Immature natural killer cell (primary cell): ENCODE measurements at regions not wholly inside any gene's neighbourhood (a gene's known extent, or its start where the extent isn't known, plus 50 kb on each side); places are given as distances from the start of the nearest gene placed in this dataset.

Experiments
- DNase-seq, 3 donors: peaks; one replicate each; pipeline ENCODE4 v3.0.0; 2022; ENCODE audit warnings: mixed read lengths in 1 of 3
- H3K27ac Mint-ChIP-seq, 6 donors: one replicate each; pipeline ENCODE4 v1.8.0; 2020; ENCODE audit warnings: mixed read lengths in 6 of 6, mild to moderate bottlenecking in 5 of 6, inconsistent platforms in 4 of 6, moderate library complexity in 3 of 6
- H3K27me3 Mint-ChIP-seq, 3 donors: one replicate each; pipeline ENCODE4 v1.8.0; 2020 to 2021; ENCODE audit warnings: low read depth in 3 of 3, mild to moderate bottlenecking in 3 of 3, mixed read lengths in 3 of 3, moderate library complexity in 3 of 3, inconsistent platforms in 1 of 3
- H3K36me3 Mint-ChIP-seq, 3 donors: one replicate each; pipeline ENCODE4 v1.8.0; 2020; ENCODE audit warnings: mixed read lengths in 3 of 3, inconsistent platforms in 2 of 3, mild to moderate bottlenecking in 2 of 3
- H3K4me1 Mint-ChIP-seq, 2 donors: one replicate each; pipeline ENCODE4 v1.8.0; 2020; ENCODE audit warnings: inconsistent platforms in 2 of 2, mild to moderate bottlenecking in 2 of 2, mixed read lengths in 2 of 2, moderate library complexity in 1 of 2
- H3K4me3 Mint-ChIP-seq, 5 donors: one replicate each; pipeline ENCODE4 v1.8.0; 2020; ENCODE audit warnings: mild to moderate bottlenecking in 5 of 5, mixed read lengths in 5 of 5, inconsistent platforms in 3 of 5, moderate library complexity in 3 of 5
- H3K9me3 Mint-ChIP-seq, 6 donors: one replicate each; pipeline ENCODE4 v1.8.0; 2020; ENCODE audit warnings: mild to moderate bottlenecking in 6 of 6, mixed read lengths in 6 of 6, inconsistent platforms in 4 of 6, moderate library complexity in 3 of 6

GRCh38 chr11:106344394-106344793 is 266.9 kb downstream of the AASDHPPT start:
- no peaks in the 10 kb centered on the region for H3K4me1 Mint-ChIP-seq
- H3K9me3 Mint-ChIP-seq: peaks cover 4 to 35% (median 12%) of the 10 kb centered on the region in 6 donors
- no peak overlapping the region for H3K27ac Mint-ChIP-seq
- H3K4me3 Mint-ChIP-seq: no peak overlapping the region
- H3K27me3 Mint-ChIP-seq: no peaks in the 10 kb centered on the region
- DNase-seq: no peak
- no peaks in the 10 kb centered on the region for H3K36me3 Mint-ChIP-seq

GRCh38 chr11:106344966-106345365 is 267.5 kb downstream of the AASDHPPT start:
- Mint-ChIP-seq H3K36me3 (no peaks in the 10 kb centered on the region), H3K9me3 (peaks cover 4 to 35% (median 14%) of the 10 kb centered on the region in 6 donors), H3K27me3 (no peaks in the 10 kb centered on the region), H3K27ac (no peak overlapping the region), H3K4me3 (no peak overlapping the region), H3K4me1 (no peaks in the 10 kb centered on the region)
- DNase-seq: no peak

- Mint-ChIP-seq H3K27me3 (peaks cover 0 to 1% (median 0%) of the 10 kb centered on the region in 3 donors), H3K4me3 (no peak overlapping the region), H3K9me3 (peaks cover 4 to 45% (median 8%) of the 10 kb centered on the region in 6 donors), H3K4me1 (no peaks in the 10 kb centered on the region), H3K36me3 (no peaks in the 10 kb centered on the region), H3K27ac (no peak overlapping the region)
- no peak for DNase-seq
These were observed 275.6 kb downstream of the AASDHPPT start for GRCh38 chr11:106353031-106353430.

- Mint-ChIP-seq H3K27me3 (no peaks in the 10 kb centered on the region), H3K4me3 (no peak overlapping the region), H3K36me3 (no peaks in the 10 kb centered on the region), H3K27ac (no peak overlapping the region), H3K4me1 (no peaks in the 10 kb centered on the region), H3K9me3 (peaks cover 1 to 19% (median 5%) of the 10 kb centered on the region in 6 donors)
- no peak for DNase-seq
These were observed 291.8 kb downstream of the AASDHPPT start for GRCh38 chr11:106369224-106369623.

GRCh38 chr11:106378513-106379179 is 301.2 kb downstream of the AASDHPPT start:
- H3K36me3 Mint-ChIP-seq: no peaks in the 10 kb centered on the region
- DNase-seq: no peak
- H3K9me3 Mint-ChIP-seq: peaks cover 5 to 37% (median 6%) of the 10 kb centered on the region in 6 donors
- H3K27ac Mint-ChIP-seq: no peak overlapping the region
- peaks cover 0 to 3% (median 0%) of the 10 kb centered on the region in 3 donors for H3K27me3 Mint-ChIP-seq
- no peaks in the 10 kb centered on the region for H3K4me1 Mint-ChIP-seq
- H3K4me3 Mint-ChIP-seq: no peak overlapping the region

- Mint-ChIP-seq H3K9me3 (peaks cover 5 to 43% (median 7%) of the 10 kb centered on the region in 6 donors), H3K4me1 (no peaks in the 10 kb centered on the region), H3K27me3 (peaks cover 0 to 3% (median 0%) of the 10 kb centered on the region in 3 donors), H3K36me3 (peaks cover 0 to 5% (median 0%) of the 10 kb centered on the region in 3 donors), H3K27ac (no peak overlapping the region), H3K4me3 (no peak overlapping the region)
- no peak for DNase-seq
These were observed 301.8 kb downstream of the AASDHPPT start for GRCh38 chr11:106379265-106379664.

- peaks cover 5 to 44% (median 9%) of the 10 kb centered on the region in 6 donors for H3K9me3 Mint-ChIP-seq
- DNase-seq: no peak
- H3K4me3 Mint-ChIP-seq: no peak overlapping the region
These were observed 302.2 kb downstream of the AASDHPPT start for GRCh38 chr11:106379712-106380111.

DNA sequence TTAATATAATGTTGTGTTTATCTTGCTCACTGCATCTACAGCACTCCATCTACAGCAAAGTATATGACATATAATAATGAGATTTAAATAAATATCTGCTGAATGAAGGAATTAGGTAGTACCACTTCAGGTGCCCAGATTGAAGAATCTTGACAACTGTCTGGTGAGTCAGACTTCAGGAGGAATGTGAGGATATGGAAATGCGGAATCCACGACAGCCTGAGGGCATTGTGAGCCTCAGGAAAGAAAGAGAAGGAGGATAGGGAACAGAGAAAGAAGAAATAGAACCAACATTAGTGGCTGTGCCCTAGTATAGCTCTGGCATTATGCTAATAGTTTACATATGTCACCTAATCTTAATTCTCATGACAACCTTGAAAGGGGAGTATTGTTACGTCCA is 304.4 kb downstream of the AASDHPPT start:
- DNase-seq: no peak
- no peaks in the 10 kb centered on the region for H3K4me1 Mint-ChIP-seq
- H3K27me3 Mint-ChIP-seq: peaks cover 0 to 3% (median 0%) of the 10 kb centered on the region in 3 donors
- peaks cover 3 to 39% (median 15%) of the 10 kb centered on the region in 6 donors for H3K9me3 Mint-ChIP-seq
- no peak overlapping the region for H3K4me3 Mint-ChIP-seq
- H3K27ac Mint-ChIP-seq: no peak overlapping the region
- peaks cover 0 to 5% (median 0%) of the 10 kb centered on the region in 3 donors for H3K36me3 Mint-ChIP-seq

More at GRCh38 chr11:106379712-106380111, 302.2 kb downstream of the AASDHPPT start:
- Mint-ChIP-seq H3K27ac (no peak overlapping the region), H3K36me3 (peaks cover 0 to 5% (median 0%) of the 10 kb centered on the region in 3 donors), H3K27me3 (peaks cover 0 to 3% (median 0%) of the 10 kb centered on the region in 3 donors), H3K4me1 (no peaks in the 10 kb centered on the region)

GRCh38 chr11:106384429-106384828 is 307.0 kb downstream of the AASDHPPT start:
- Mint-ChIP-seq H3K4me3 (no peak overlapping the region), H3K27me3 (peaks cover 0 to 3% (median 0%) of the 10 kb centered on the region in 3 donors), H3K9me3 (peaks cover 0 to 41% (median 12%) of the 10 kb centered on the region in 6 donors), H3K27ac (no peak overlapping the region), H3K4me1 (no peaks in the 10 kb centered on the region), H3K36me3 (peaks cover 0 to 5% (median 0%) of the 10 kb centered on the region in 3 donors)
- DNase-seq: no peak

DNA sequence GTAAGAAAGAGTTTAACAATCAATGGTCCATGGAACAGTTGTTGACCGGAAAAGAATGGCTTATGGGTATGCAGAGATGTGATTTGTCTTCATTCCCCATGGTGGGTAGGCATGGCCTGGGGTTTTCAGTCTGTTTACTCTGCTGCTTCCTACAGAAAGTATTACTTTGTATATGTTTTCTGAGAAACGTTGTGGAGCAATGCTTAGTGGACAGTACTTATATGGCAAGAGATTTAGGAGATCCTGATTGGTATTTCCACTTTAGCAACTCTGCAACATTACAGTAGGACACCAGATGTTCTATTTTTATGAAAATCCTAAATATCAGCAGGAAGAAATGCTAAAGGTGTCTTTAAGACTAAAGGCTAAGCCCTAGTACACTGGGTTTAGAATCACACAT is 309.1 kb downstream of the AASDHPPT start:
- Mint-ChIP-seq H3K27me3 (no peaks in the 10 kb centered on the region), H3K27ac (no peak overlapping the region), H3K4me3 (no peak overlapping the region), H3K9me3 (peaks cover 4 to 42% (median 13%) of the 10 kb centered on the region in 6 donors), H3K4me1 (no peaks in the 10 kb centered on the region), H3K36me3 (peaks cover 0 to 5% (median 0%) of the 10 kb centered on the region in 3 donors)
- DNase-seq: no peak

DNA sequence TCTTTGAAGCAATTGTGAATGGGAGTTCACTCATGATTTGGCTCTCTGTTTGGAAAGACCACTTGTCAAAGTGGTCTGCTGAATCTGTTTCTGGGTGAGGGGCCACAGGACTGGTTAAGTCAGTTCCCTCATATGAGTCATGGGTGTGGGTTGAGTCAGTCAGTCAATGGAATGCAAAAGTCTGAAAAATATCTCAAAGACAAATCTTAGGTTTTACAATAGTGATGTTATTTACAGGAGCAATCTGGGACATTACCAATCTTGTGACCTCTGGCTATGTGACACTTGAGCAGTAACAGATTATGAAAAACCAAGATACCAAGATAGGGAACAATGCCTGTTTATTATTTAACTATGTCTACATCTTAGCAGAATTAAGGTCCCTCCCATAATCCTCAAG is 311.6 kb downstream of the AASDHPPT start:
- no peak overlapping the region for H3K4me3 Mint-ChIP-seq
- no peaks in the 10 kb centered on the region for H3K27me3 Mint-ChIP-seq
- peaks cover 4 to 39% (median 10%) of the 10 kb centered on the region in 6 donors for H3K9me3 Mint-ChIP-seq
- no peaks in the 10 kb centered on the region for H3K4me1 Mint-ChIP-seq
- H3K36me3 Mint-ChIP-seq: peaks cover 0 to 2% (median 0%) of the 10 kb centered on the region in 3 donors
- no peak for DNase-seq
- H3K27ac Mint-ChIP-seq: no peak overlapping the region

DNA sequence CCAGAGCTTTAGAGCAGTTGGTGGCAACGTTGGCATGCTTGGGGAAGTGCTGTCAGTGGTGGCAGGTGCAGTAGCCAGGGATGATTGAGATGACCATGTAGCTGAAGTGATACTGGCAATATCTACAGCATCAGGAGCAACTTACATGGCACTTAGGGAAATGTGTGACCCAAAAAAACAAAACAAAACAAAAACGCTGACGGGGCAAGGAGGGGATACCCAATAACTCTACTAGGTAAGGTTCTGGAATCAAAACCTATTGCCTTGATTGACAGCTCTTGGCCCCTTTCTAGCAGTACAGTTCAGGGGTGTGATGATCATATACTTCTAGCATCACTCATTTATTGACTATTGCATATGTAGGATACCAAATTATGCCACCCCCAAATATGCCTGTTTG is 312.6 kb downstream of the AASDHPPT start:
- no peaks in the 10 kb centered on the region for H3K4me1 Mint-ChIP-seq
- peaks cover 6 to 41% (median 10%) of the 10 kb centered on the region in 6 donors for H3K9me3 Mint-ChIP-seq
- DNase-seq: no peak
- no peak overlapping the region for H3K27ac Mint-ChIP-seq
- no peaks in the 10 kb centered on the region for H3K27me3 Mint-ChIP-seq
- no peaks in the 10 kb centered on the region for H3K36me3 Mint-ChIP-seq
- no peak overlapping the region for H3K4me3 Mint-ChIP-seq

GRCh38 chr11:106391771-106392420 is 314.4 kb downstream of the AASDHPPT start:
- DNase-seq: no peak
- no peak overlapping the region for H3K4me3 Mint-ChIP-seq
- H3K36me3 Mint-ChIP-seq: peaks cover 0 to 3% (median 0%) of the 10 kb centered on the region in 3 donors
- H3K27me3 Mint-ChIP-seq: no peaks in the 10 kb centered on the region
- H3K9me3 Mint-ChIP-seq: peaks cover 7 to 37% (median 14%) of the 10 kb centered on the region in 6 donors
- H3K27ac Mint-ChIP-seq: no peak overlapping the region
- no peaks in the 10 kb centered on the region for H3K4me1 Mint-ChIP-seq

GRCh38 chr11:106395716-106396349 is 318.4 kb downstream of the AASDHPPT start:
- no peak for DNase-seq
- H3K4me1 Mint-ChIP-seq: no peaks in the 10 kb centered on the region
- peaks cover 7 to 52% (median 20%) of the 10 kb centered on the region in 6 donors for H3K9me3 Mint-ChIP-seq
- H3K4me3 Mint-ChIP-seq: no peak overlapping the region
- no peak overlapping the region for H3K27ac Mint-ChIP-seq
- peaks cover 0 to 3% (median 0%) of the 10 kb centered on the region in 3 donors for H3K36me3 Mint-ChIP-seq
- no peaks in the 10 kb centered on the region for H3K27me3 Mint-ChIP-seq
